SK-N-SH treated with all-trans-retinoic acid at 6 μM for 48 hours (cell line): ENCODE measurements at regions not wholly inside any gene's neighbourhood (a gene's known extent, or its start where the extent isn't known, plus 50 kb on each side); places are given as distances from the start of the nearest gene placed in this dataset.

Experiments used
- ATAC-seq: fragments of 200-7000 bp; cut with Tn5 transposase; 3 replicates; pipeline ENCODE4 v1.9.1; 2020; ENCODE audit warnings: mild to moderate bottlenecking, moderate library complexity
- ARNTL ChIP-seq: fragments of 450-650 bp; formaldehyde crosslinking; IDR thresholded peaks from 2 replicates; pipeline ENCODE4 v1.5.0; 2020; ENCODE audit warnings: low read depth, mild to moderate bottlenecking, moderate library complexity, borderline replicate concordance
- BACH2 ChIP-seq: fragments of 250-450 bp; sonication (Bioruptor Pico); IDR thresholded peaks from 2 replicates; pipeline ENCODE4 v1.9.0; 2021; ENCODE audit warnings: mild to moderate bottlenecking, borderline replicate concordance
- CSDC2 ChIP-seq: fragments of 250-450 bp; sonication (Bioruptor Pico); IDR thresholded peaks from 2 replicates; pipeline ENCODE4 v1.5.0; 2020; ENCODE audit warnings: mild to moderate bottlenecking, moderate library complexity
- ESRRG ChIP-seq: fragments of 250-450 bp; sonication (Bioruptor Pico); IDR thresholded peaks from 2 replicates; pipeline ENCODE4 v1.6.1; 2021; ENCODE audit warnings: mild to moderate bottlenecking
- GLIS3 ChIP-seq: fragments of 250-450 bp; sonication (Bioruptor Pico); IDR thresholded peaks from 2 replicates; pipeline ENCODE4 v1.5.0; 2020; ENCODE audit warnings: mild to moderate bottlenecking, moderate library complexity
- ISL1 ChIP-seq: fragments of 250-450 bp; sonication (Bioruptor Pico); IDR thresholded peaks from 2 replicates; pipeline ENCODE4 v2.1.2; 2022; ENCODE audit warnings: mild to moderate bottlenecking, moderate library complexity
- OSR1 ChIP-seq: fragments of 250-450 bp; sonication (Bioruptor Pico); IDR thresholded peaks from 2 replicates; pipeline ENCODE4 v1.8.0; 2022; ENCODE audit warnings: moderate library complexity, mild to moderate bottlenecking, inconsistent platforms
- PPARA ChIP-seq: fragments of 250-450 bp; sonication (Bioruptor Pico); IDR thresholded peaks from 2 replicates; pipeline ENCODE4 v1.5.0; 2020; ENCODE audit warnings: mild to moderate bottlenecking, borderline replicate concordance
- SNAI2 ChIP-seq: fragments of 250-450 bp; sonication (Bioruptor Pico); IDR thresholded peaks from 2 replicates; pipeline ENCODE4 v1.5.0; 2020; ENCODE audit warnings: mild to moderate bottlenecking, moderate library complexity
- TCF4 ChIP-seq: fragments of 250-450 bp; sonication (Bioruptor Pico); IDR thresholded peaks from 2 replicates; pipeline ENCODE4 v1.8.0; 2021; ENCODE audit warnings: mild to moderate bottlenecking, moderate library complexity, borderline replicate concordance
- TOX ChIP-seq: fragments of 250-450 bp; sonication (Bioruptor Pico); IDR thresholded peaks from 2 replicates; pipeline ENCODE4 v1.8.0; 2021; ENCODE audit warnings: mild to moderate bottlenecking, moderate library complexity, borderline replicate concordance
- TSHZ2 ChIP-seq: fragments of 250-450 bp; sonication (Bioruptor Pico); IDR thresholded peaks from 2 replicates; pipeline ENCODE4 v1.5.0; 2020; ENCODE audit warnings: mild to moderate bottlenecking, moderate library complexity
- ZC3H10 ChIP-seq: fragments of 250-450 bp; sonication (Bioruptor Pico); IDR thresholded peaks from 2 replicates; pipeline ENCODE4 v1.5.1; 2021; ENCODE audit warnings: mild to moderate bottlenecking, moderate library complexity
- ZFP3 ChIP-seq: fragments of 250-450 bp; sonication (Bioruptor Pico); IDR thresholded peaks from 2 replicates; pipeline ENCODE4 v1.5.0; 2020; ENCODE audit warnings: mild to moderate bottlenecking, moderate library complexity
- ZFP30 ChIP-seq: fragments of 450-650 bp; formaldehyde crosslinking; IDR thresholded peaks from 2 replicates; pipeline ENCODE4 v1.5.0; 2022; ENCODE audit warnings: mild to moderate bottlenecking, moderate library complexity
- ZNF565 ChIP-seq: fragments of 450-650 bp; formaldehyde crosslinking; conservative IDR thresholded peaks from 2 replicates; pipeline ENCODE4 v1.5.0; 2020; ENCODE audit warnings: low read depth, mild to moderate bottlenecking, moderate library complexity
- ZNF8 ChIP-seq: fragments of 450-650 bp; formaldehyde crosslinking; IDR thresholded peaks from 2 replicates; pipeline ENCODE4 v1.5.0; 2020; ENCODE audit warnings: mild to moderate bottlenecking, moderate library complexity
- TF ChIP-seq, protein P1 (sequence below): fragments of 250-450 bp; sonication (Bioruptor Pico); IDR thresholded peaks from 2 replicates; pipeline ENCODE4 v1.5.1; 2021; ENCODE audit warnings: mild to moderate bottlenecking, moderate library complexity
- TF ChIP-seq, protein P2 (sequence below): fragments of 250-450 bp; sonication (Bioruptor Pico); IDR thresholded peaks from 2 replicates; pipeline ENCODE4 v1.5.1; 2020; ENCODE audit warnings: low read depth, mild to moderate bottlenecking, moderate library complexity

- TF ChIP-seq TCF4 (CRISPR knock-in tag) (peak; percentile 41; the same call in 1 of the 2 replicates), ISL1 (CRISPR knock-in tag) (peak; percentile 30; the same call in 1 of the 2 replicates), SNAI2 (CRISPR knock-in tag) (no peak), BACH2 (CRISPR knock-in tag) (peak; percentile 45; the same call in 1 of the 2 replicates), GLIS3 (CRISPR knock-in tag) (no peak), ARNTL (CRISPR knock-in tag) (no peak)
- TF ChIP-seq, all 23 proteins: peak for 3
These were observed 1070.3 kb downstream of the JRKL start for GRCh38 chr11:97460091-97460490.

GRCh38 chr11:97461044-97461880 lies 1071.4 kb downstream of the JRKL start:
- TF ChIP-seq ZFP3 (no peak), ZFP30 (CRISPR knock-in tag) (no peak), TCF4 (CRISPR knock-in tag) (no peak)
- TF ChIP-seq, protein P1, sequence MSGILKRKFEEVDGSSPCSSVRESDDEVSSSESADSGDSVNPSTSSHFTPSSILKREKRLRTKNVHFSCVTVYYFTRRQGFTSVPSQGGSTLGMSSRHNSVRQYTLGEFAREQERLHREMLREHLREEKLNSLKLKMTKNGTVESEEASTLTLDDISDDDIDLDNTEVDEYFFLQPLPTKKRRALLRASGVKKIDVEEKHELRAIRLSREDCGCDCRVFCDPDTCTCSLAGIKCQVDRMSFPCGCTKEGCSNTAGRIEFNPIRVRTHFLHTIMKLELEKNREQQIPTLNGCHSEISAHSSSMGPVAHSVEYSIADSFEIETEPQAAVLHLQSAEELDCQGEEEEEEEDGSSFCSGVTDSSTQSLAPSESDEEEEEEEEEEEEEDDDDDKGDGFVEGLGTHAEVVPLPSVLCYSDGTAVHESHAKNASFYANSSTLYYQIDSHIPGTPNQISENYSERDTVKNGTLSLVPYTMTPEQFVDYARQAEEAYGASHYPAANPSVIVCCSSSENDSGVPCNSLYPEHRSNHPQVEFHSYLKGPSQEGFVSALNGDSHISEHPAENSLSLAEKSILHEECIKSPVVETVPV, result no peak
- no peak for ATAC-seq

More at GRCh38 chr11:97460091-97460490, 1070.3 kb downstream of the JRKL start:
- no peak for ATAC-seq

- ATAC-seq, result no peak
- no peak for TF ChIP-seq ARNTL (CRISPR knock-in tag)
- TF ChIP-seq ZFP3, result no peak
- no peak for TF ChIP-seq ESRRG (CRISPR knock-in tag)
- no peak for TF ChIP-seq TSHZ2
- no peak for TF ChIP-seq CSDC2 (CRISPR knock-in tag)
- no peak for TF ChIP-seq GLIS3 (CRISPR knock-in tag)
- TF ChIP-seq ZNF565, result no peak
- TF ChIP-seq OSR1 (CRISPR knock-in tag), result no peak
These were observed 1072.1 kb downstream of the JRKL start for GRCh38 chr11:97461934-97462333.

GRCh38 chr11:97463891-97464290 lies 1074.1 kb downstream of the JRKL start:
- ATAC-seq, result no peak
- TF ChIP-seq, protein P2, sequence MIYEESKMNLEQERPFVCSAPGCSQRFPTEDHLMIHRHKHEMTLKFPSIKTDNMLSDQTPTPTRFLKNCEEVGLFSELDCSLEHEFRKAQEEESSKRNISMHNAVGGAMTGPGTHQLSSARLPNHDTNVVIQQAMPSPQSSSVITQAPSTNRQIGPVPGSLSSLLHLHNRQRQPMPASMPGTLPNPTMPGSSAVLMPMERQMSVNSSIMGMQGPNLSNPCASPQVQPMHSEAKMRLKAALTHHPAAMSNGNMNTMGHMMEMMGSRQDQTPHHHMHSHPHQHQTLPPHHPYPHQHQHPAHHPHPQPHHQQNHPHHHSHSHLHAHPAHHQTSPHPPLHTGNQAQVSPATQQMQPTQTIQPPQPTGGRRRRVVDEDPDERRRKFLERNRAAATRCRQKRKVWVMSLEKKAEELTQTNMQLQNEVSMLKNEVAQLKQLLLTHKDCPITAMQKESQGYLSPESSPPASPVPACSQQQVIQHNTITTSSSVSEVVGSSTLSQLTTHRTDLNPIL, result no peak
- TF ChIP-seq TCF4 (CRISPR knock-in tag), result no peak
- TF ChIP-seq OSR1 (CRISPR knock-in tag), result no peak
- TF ChIP-seq CSDC2 (CRISPR knock-in tag), result no peak
- no peak for TF ChIP-seq BACH2 (CRISPR knock-in tag)
- no peak for TF ChIP-seq PPARA (CRISPR knock-in tag)
- TF ChIP-seq, protein P1, result no peak
- TF ChIP-seq ZC3H10 (CRISPR knock-in tag), result no peak
- TF ChIP-seq TOX (CRISPR knock-in tag), result no peak
- TF ChIP-seq TSHZ2, result no peak
- TF ChIP-seq ZNF8 (CRISPR knock-in tag), result no peak
- no peak for TF ChIP-seq ZNF565
